ENCODE measurements at regions not wholly inside any gene's neighbourhood (a gene's known extent, or its start where the extent isn't known, plus 50 kb on each side); places are given as distances from the start of the nearest gene placed in this dataset.

- TF ChIP-seq CTCF (IDR thresholded peaks at IDR 0.05) = no peak
- TF ChIP-seq POLR2AphosphoS5 (IDR thresholded peaks at IDR 0.05; ENCODE audit: low read depth, low read length) = no peak
- TF ChIP-seq REST (IDR thresholded peaks at IDR 0.05; ENCODE audit: insufficient read depth in 1 of 2, low read depth in 2 of 2, low read length in 1 of 2) = no peak
Observed at GRCh38 chr12:97132270-97132669, 225.2 kb downstream of the NEDD1 start.

All from Panc1 (cell line).